GM23248 (cell line): ENCODE measurements at regions not wholly inside any gene's neighbourhood (a gene's known extent, or its start where the extent isn't known, plus 50 kb on each side); places are given as distances from the start of the nearest gene placed in this dataset.

Source experiments
- EZH2 ChIP-seq: fragments of 200-600 bp; sonication (generic); IDR thresholded peaks from 2 replicates; pipeline ENCODE4 v1.6.1; 2018; ENCODE audit warnings: antibody characterized with exemption, mild to moderate bottlenecking; ENCODE audit not compliant: insufficient read depth, poor library complexity, severe bottlenecking
- EZH2phosphoT487 ChIP-seq: fragments of 200-600 bp; sonication (generic); IDR thresholded peaks from 2 replicates; pipeline ENCODE4 v1.6.1; 2018; ENCODE audit warnings: antibody characterized with exemption, moderate library complexity, mild to moderate bottlenecking, low read depth; ENCODE audit not compliant: insufficient read depth

GRCh38 chr11:87583931-87584330 lies 546.2 kb downstream of the TMEM135 start:
- TF ChIP-seq EZH2phosphoT487 (no peak), EZH2 (no peak)
